DND-41 (cell line): ENCODE measurements at regions not wholly inside any gene's neighbourhood (a gene's known extent, or its start where the extent isn't known, plus 50 kb on each side); places are given as distances from the start of the nearest gene placed in this dataset.
"Not testable (repeated sequence)": the region's sequence is repeated elsewhere in the genome, so short reads cannot be mapped to it uniquely, and the experiment has no call there.

ENCODE experiments used
- ATAC-seq: fragments of 200-7000 bp; cut with Tn5 transposase; 3 replicates; pipeline ENCODE4 v1.9.1; 2021; ENCODE audit warnings: low read depth; ENCODE audit not compliant: insufficient read depth
- DNase-seq: peaks from one replicate; pipeline ENCODE4 v3.0.0-alpha.2; 2020
- H2AFZ ChIP-seq: 2 replicates; pipeline ENCODE4 v1.6.0; 2012; ENCODE audit warnings: low read depth, low read length
- H3K27ac ChIP-seq: 2 replicates; pipeline ENCODE4 v1.5.1; 2012; ENCODE audit warnings: low read length, inconsistent platforms
- H3K27me3 ChIP-seq: fragments of 200-600 bp; sonication (generic); 2 replicates; pipeline ENCODE4 v1.6.0; 2012; ENCODE audit warnings: low read length, mild to moderate bottlenecking, inconsistent platforms; ENCODE audit not compliant: insufficient read depth, poor library complexity
- H3K36me3 ChIP-seq: 2 replicates; pipeline ENCODE4 v1.5.1; 2012; ENCODE audit warnings: low read length, inconsistent platforms; ENCODE audit not compliant: insufficient read depth
- H3K4me1 ChIP-seq: 2 replicates; pipeline ENCODE4 v1.5.1; 2012; ENCODE audit warnings: mild to moderate bottlenecking, low read length; ENCODE audit not compliant: insufficient read depth
- H3K4me2 ChIP-seq: 2 replicates; pipeline ENCODE4 v1.6.0; 2012; ENCODE audit warnings: mild to moderate bottlenecking, moderate library complexity, low read length, inconsistent platforms; ENCODE audit not compliant: insufficient read depth
- H3K4me3 ChIP-seq, 2 experiments: fragments of 200-600 bp in 1 of 2; shearing (Covaris generic) in 1 of 2; 2 replicates each; pipeline ENCODE4 v1.5.1; 2012 to 2016; ENCODE audit warnings: inconsistent platforms in 2 of 2, low read length in 2 of 2, mild to moderate bottlenecking in 2 of 2, low read depth in 1 of 2, moderate library complexity in 1 of 2
- H3K79me2 ChIP-seq: 2 replicates; pipeline ENCODE4 v1.6.0; 2012; ENCODE audit warnings: low read length, inconsistent platforms; ENCODE audit not compliant: insufficient read depth
- H3K9ac ChIP-seq: 2 replicates; pipeline ENCODE4 v1.6.0; 2012; ENCODE audit warnings: low read depth, mild to moderate bottlenecking, inconsistent platforms, low read length, moderate library complexity
- H3K9me3 ChIP-seq: 2 replicates; pipeline ENCODE4 v1.5.1; 2012; ENCODE audit warnings: low read length, moderate library complexity, mild to moderate bottlenecking, inconsistent platforms; ENCODE audit not compliant: insufficient read depth, severe bottlenecking
- H4K20me1 ChIP-seq: 2 replicates; pipeline ENCODE4 v1.6.0; 2012; ENCODE audit warnings: low read length; ENCODE audit not compliant: insufficient read depth
- EZH2 ChIP-seq: IDR thresholded peaks from 3 replicates; pipeline ENCODE4 v1.6.1; 2012; ENCODE audit warnings: borderline replicate concordance, low read depth, mild to moderate bottlenecking, moderate library complexity, low read length, inconsistent platforms; ENCODE audit not compliant: severe bottlenecking
- TF ChIP-seq, protein P1 (sequence below): IDR thresholded peaks from 2 replicates; pipeline ENCODE4 v1.5.1; 2012; ENCODE audit warnings: borderline replicate concordance, low read length, moderate library complexity, mild to moderate bottlenecking; ENCODE audit not compliant: poor library complexity, severe bottlenecking; ENCODE audit errors: extremely low read depth

DNA sequence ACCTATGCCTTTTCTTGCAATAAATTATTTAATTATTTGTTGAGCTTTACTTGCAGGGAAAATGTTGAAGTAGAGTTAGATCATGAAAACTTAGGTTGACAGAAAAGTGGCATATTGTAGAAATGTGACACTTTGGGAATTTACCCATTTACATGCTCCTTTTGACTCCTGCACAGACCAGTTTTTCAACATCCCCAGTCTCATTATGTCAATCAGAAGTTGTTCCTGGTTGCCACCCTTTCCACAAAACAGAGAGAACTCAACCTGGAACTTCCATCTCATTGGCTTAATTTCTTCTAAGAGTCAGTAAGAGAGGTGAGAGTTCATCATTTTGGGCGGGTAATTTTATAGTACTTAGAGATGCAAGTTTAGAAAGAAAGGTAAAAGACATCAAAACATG is 284.6 kb upstream of the ANKRD50 start:
- H3K9ac ChIP-seq: no peak overlapping the region
- no peaks in the 10 kb centered on the region for H3K4me1 ChIP-seq
- H3K4me3 ChIP-seq: no peak overlapping the region
- DNase-seq (no peak), ATAC-seq (no peak)
- H3K9me3 ChIP-seq: no peaks in the 10 kb centered on the region
- no peak overlapping the region for H2AFZ ChIP-seq
- TF ChIP-seq, protein P1, sequence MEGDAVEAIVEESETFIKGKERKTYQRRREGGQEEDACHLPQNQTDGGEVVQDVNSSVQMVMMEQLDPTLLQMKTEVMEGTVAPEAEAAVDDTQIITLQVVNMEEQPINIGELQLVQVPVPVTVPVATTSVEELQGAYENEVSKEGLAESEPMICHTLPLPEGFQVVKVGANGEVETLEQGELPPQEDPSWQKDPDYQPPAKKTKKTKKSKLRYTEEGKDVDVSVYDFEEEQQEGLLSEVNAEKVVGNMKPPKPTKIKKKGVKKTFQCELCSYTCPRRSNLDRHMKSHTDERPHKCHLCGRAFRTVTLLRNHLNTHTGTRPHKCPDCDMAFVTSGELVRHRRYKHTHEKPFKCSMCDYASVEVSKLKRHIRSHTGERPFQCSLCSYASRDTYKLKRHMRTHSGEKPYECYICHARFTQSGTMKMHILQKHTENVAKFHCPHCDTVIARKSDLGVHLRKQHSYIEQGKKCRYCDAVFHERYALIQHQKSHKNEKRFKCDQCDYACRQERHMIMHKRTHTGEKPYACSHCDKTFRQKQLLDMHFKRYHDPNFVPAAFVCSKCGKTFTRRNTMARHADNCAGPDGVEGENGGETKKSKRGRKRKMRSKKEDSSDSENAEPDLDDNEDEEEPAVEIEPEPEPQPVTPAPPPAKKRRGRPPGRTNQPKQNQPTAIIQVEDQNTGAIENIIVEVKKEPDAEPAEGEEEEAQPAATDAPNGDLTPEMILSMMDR: no peak
- TF ChIP-seq EZH2: no peak
- H3K27ac ChIP-seq: no peak overlapping the region
- no peaks in the 10 kb centered on the region for H4K20me1 ChIP-seq
- H3K4me2 ChIP-seq: no peak overlapping the region
- H3K36me3 ChIP-seq: no peaks in the 10 kb centered on the region
- H3K79me2 ChIP-seq: no peaks in the 10 kb centered on the region
- H3K27me3 ChIP-seq: no peaks in the 10 kb centered on the region

DNA sequence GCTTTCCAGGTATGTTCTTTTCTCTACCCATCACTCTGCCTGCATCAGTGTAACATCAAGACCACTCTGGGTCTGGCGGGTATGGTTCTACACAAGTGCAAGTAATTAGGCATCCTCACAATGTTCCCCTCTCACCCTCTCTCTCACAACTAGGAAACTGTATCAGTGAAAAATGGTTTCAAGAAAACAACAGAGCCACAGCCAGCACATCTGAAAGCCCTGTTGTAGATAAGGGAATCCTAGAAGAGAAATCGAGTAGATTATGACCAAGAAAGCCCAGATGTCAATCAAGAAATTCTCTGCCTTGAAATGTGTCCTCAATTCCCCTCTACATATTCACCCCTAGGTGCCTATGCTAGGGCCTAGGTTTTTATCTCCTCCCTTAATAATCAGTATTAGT is 281.3 kb upstream of the ANKRD50 start:
- H3K27me3 ChIP-seq: no peaks in the 10 kb centered on the region
- DNase-seq: no peak

DNA sequence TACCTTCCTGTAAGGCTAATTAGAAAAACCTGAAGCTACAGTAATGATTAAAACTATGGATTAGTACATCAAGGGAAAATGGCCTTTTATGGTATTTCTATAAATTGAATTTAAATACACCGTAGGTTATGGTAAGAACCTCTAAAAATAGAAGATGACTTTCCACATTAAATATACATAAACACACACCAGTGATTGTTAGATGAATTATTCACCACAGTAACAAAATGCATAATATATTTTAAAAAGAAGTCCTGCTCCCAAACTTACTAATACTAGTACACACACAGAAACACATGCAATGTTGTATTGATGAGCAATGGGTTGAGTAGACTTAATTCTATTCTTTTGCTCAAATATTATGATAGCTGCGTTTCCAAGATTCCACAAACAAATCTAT is 277.9 kb upstream of the ANKRD50 start:
- no peak for DNase-seq
- H3K9me3 ChIP-seq: no peaks in the 10 kb centered on the region
- H3K4me1 ChIP-seq: no peaks in the 10 kb centered on the region
- H3K4me2 ChIP-seq: no peak overlapping the region
- TF ChIP-seq EZH2: no peak
- TF ChIP-seq, protein P1: no peak
- no peaks in the 10 kb centered on the region for H3K27me3 ChIP-seq
- no peak overlapping the region for H3K9ac ChIP-seq
- H4K20me1 ChIP-seq: no peaks in the 10 kb centered on the region
- no peak overlapping the region for H3K27ac ChIP-seq
- no peak overlapping the region for H2AFZ ChIP-seq
- H3K4me3 ChIP-seq: no peak overlapping the region
- no peak for ATAC-seq
- H3K36me3 ChIP-seq: no peaks in the 10 kb centered on the region
- H3K79me2 ChIP-seq: no peaks in the 10 kb centered on the region

More for the DNA sequence above, 281.3 kb upstream of the ANKRD50 start:
- H2AFZ ChIP-seq: no peak overlapping the region
- H3K9me3 ChIP-seq: no peaks in the 10 kb centered on the region
- no peaks in the 10 kb centered on the region for H3K36me3 ChIP-seq
- TF ChIP-seq EZH2: no peak
- no peak overlapping the region for H3K4me3 ChIP-seq
- no peaks in the 10 kb centered on the region for H4K20me1 ChIP-seq
- no peaks in the 10 kb centered on the region for H3K79me2 ChIP-seq
- no peak overlapping the region for H3K27ac ChIP-seq
- ATAC-seq: no peak
- H3K4me1 ChIP-seq: no peaks in the 10 kb centered on the region
- no peak overlapping the region for H3K9ac ChIP-seq
- no peak overlapping the region for H3K4me2 ChIP-seq

DNA sequence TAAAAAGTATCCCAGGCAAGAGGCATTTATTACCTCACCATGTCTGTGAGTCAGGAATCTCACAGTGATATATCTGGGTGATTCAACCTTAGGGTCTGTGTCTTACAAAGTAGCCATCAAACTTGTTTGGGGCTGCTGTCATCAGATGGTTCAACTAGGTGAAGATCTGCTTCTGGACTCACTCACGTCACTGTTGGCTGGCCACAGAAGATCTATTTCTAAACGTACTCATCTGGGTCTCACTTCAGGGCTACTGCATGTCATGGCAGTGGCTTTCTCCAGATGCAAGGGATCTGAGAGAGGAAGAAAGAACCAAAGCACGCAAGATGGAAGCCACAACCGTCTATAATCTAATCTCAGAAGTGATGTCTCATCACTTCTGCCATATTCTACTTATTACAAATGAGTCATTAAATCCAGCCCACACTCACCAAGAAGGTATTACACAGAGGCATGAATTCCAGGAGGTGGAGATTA is 267.8 kb upstream of the ANKRD50 start:
- no peaks in the 10 kb centered on the region for H3K36me3 ChIP-seq
- no peak overlapping the region for H3K9ac ChIP-seq
- no peaks in the 10 kb centered on the region for H4K20me1 ChIP-seq
- TF ChIP-seq, protein P1: no peak
- no peak for TF ChIP-seq EZH2
- ATAC-seq (no peak), DNase-seq (no peak)
- H3K4me2 ChIP-seq: no peak overlapping the region
- H3K4me1 ChIP-seq: no peaks in the 10 kb centered on the region
- H2AFZ ChIP-seq: no peak overlapping the region
- H3K9me3 ChIP-seq: no peaks in the 10 kb centered on the region
- no peaks in the 10 kb centered on the region for H3K79me2 ChIP-seq
- no peaks in the 10 kb centered on the region for H3K27me3 ChIP-seq
- no peak overlapping the region for H3K27ac ChIP-seq
- no peak overlapping the region for H3K4me3 ChIP-seq

DNA sequence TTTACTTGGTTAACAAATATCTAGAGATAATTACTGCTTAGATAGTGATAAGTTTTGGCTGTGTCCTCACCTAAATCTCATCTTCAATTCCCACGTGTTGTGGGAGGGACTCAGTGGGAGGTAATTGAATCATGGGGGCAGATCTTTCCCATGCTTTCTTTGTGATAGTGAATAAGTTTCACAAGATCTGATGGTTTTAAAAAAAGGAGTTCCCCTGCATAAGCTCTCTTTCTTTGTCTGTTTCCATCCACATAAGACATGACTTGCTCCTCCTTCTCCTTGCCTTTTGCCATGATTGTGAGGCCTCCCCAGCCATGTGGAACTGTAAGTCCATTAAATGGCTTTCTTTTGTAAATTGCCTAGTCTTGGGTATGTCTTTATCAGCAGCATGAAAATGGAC is 266.0 kb upstream of the ANKRD50 start:
- H3K9me3 ChIP-seq, H4K20me1 ChIP-seq, H2AFZ ChIP-seq, H3K27ac ChIP-seq, H3K4me1 ChIP-seq, H3K36me3 ChIP-seq, ATAC-seq, H3K4me2 ChIP-seq, H3K79me2 ChIP-seq, H3K4me3 ChIP-seq, H3K27me3 ChIP-seq, H3K9ac ChIP-seq, DNase-seq: not testable (repeated sequence)
